K562 (cell line): ENCODE measurements at regions not wholly inside any gene's neighbourhood (a gene's known extent, or its start where the extent isn't known, plus 50 kb on each side); places are given as distances from the start of the nearest gene placed in this dataset.
A peak's percentile ranks its signal among the peaks of the same experiment; 100 is the strongest.

Experiments
- CXXC5 ChIP-seq: fragments of 250-450 bp; sonication (Bioruptor Pico); IDR thresholded peaks from 2 replicates; pipeline ENCODE4 v1.8.0; 2022; ENCODE audit warnings: inconsistent platforms, mild to moderate bottlenecking, moderate library complexity
- KDM1A ChIP-seq, 2 experiments: fragments of 450-650 bp; IDR thresholded peaks; 2 replicates each; pipeline ENCODE4 v1.6.1; 2016; ENCODE audit warnings: mild to moderate bottlenecking in 2 of 2
- MAFF ChIP-seq: IDR thresholded peaks from 2 replicates; pipeline ENCODE4 v1.6.1; 2012; ENCODE audit warnings: low read length, improper control_type of control experiment
- PCBP1 ChIP-seq: fragments of 200-400 bp; formaldehyde crosslinking; IDR thresholded peaks from 2 replicates; pipeline ENCODE4 v1.6.1; 2018; ENCODE audit warnings: mild to moderate bottlenecking, low read depth, low read length; ENCODE audit not compliant: poor library complexity, severe bottlenecking
- RBM25 ChIP-seq: fragments of 200-400 bp; formaldehyde crosslinking; IDR thresholded peaks from 2 replicates; pipeline ENCODE4 v1.6.1; 2018; ENCODE audit warnings: low read length, low read depth, moderate library complexity; ENCODE audit not compliant: severe bottlenecking
- RNF2 ChIP-seq: sonication (generic); IDR thresholded peaks from 2 replicates; pipeline ENCODE4 v1.6.1; 2016
- TBL1XR1 ChIP-seq, 2 experiments: IDR thresholded peaks; 2 replicates each; pipeline ENCODE4 v1.6.1; 2012; ENCODE audit warnings: improper control_type of control experiment in 2 of 2, low read length in 2 of 2, mild to moderate bottlenecking in 1 of 2
- ZC3H11A ChIP-seq: IDR thresholded peaks from 2 replicates; pipeline ENCODE4 v1.6.1; 2012; ENCODE audit warnings: low read depth, low read length, improper control_type of control experiment
- ZNF311 ChIP-seq: fragments of 250-450 bp; sonication (Bioruptor Pico); IDR thresholded peaks from 2 replicates; pipeline ENCODE4 v1.4.0; 2020; ENCODE audit warnings: mild to moderate bottlenecking, moderate library complexity
- ZNF57 ChIP-seq: fragments of 450-650 bp; formaldehyde crosslinking; IDR thresholded peaks from 2 replicates; pipeline ENCODE4 v1.4.0; 2020; ENCODE audit warnings: mild to moderate bottlenecking, moderate library complexity
- ZNF584 ChIP-seq: fragments of 200-800 bp; sonication (Bioruptor generic); IDR thresholded peaks from 2 replicates; pipeline ENCODE4 v1.6.1; 2016; ENCODE audit warnings: low read depth, mild to moderate bottlenecking, missing genetic modification characterization, missing compliant biosample characterization
- ZNF589 ChIP-seq: fragments of 200-800 bp; sonication (Bioruptor generic); IDR thresholded peaks from 2 replicates; pipeline ENCODE4 v1.6.1; 2016; ENCODE audit warnings: low read depth, missing genetic modification characterization, missing compliant biosample characterization
- TF ChIP-seq, protein P1 (sequence below): fragments of 200-600 bp; sonication (generic); IDR thresholded peaks from one replicate; pipeline ENCODE4 v1.6.1; 2012; ENCODE audit warnings: mild to moderate bottlenecking, low read depth, low read length, inconsistent platforms
- TF ChIP-seq, protein P2 (sequence below), 2 experiments: fragments of 200-800 bp in 1 of 2; sonication (Bioruptor generic) in 1 of 2; sonication (generic) in 1 of 2; formaldehyde crosslinking in 1 of 2; IDR thresholded peaks in 1 of 2; conservative IDR thresholded peaks in 1 of 2; 2 replicates each; pipeline versions ENCODE4 v1.5.0 to v1.6.1; 2016 to 2020; ENCODE audit warnings: missing compliant biosample characterization in 1 of 2, missing genetic modification characterization in 1 of 2, missing genetic modification reagents in 1 of 2
- TF ChIP-seq, protein P3 (sequence below): fragments of 250-450 bp; sonication (Bioruptor Pico); IDR thresholded peaks from 2 replicates; pipeline ENCODE4 v1.9.0; 2021; ENCODE audit warnings: mild to moderate bottlenecking

DNA sequence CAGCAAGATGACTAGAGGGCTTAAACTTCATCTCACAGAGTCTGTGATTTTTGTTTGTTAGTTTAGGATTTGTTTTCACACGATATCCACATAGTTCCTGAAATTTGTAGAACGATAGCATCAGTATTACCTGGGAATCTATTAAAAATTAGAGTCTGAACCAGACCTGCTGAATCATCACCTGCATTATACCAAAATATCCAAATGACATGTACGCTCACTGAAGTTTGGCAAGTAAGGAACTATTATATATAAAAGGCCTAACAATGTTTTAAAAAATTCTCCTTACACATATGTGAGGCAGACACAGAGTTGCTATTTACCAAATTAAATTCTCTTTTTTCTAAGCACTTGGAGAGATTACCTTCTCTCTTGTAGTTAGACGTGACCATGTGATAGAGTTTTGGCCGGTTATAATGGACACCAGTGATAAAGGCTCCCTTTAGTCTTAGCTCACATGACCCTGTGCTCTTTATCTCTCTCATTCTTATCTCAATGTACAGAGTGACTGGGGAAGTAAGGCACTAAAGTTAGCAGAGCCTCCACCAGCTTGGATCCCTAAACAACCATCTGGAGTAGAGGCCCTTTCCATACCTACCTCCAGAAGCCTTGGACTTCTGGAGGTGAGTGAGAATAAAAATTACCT is 363.1 kb downstream of the DSC3 start (continued):
- TF ChIP-seq, protein P1, sequence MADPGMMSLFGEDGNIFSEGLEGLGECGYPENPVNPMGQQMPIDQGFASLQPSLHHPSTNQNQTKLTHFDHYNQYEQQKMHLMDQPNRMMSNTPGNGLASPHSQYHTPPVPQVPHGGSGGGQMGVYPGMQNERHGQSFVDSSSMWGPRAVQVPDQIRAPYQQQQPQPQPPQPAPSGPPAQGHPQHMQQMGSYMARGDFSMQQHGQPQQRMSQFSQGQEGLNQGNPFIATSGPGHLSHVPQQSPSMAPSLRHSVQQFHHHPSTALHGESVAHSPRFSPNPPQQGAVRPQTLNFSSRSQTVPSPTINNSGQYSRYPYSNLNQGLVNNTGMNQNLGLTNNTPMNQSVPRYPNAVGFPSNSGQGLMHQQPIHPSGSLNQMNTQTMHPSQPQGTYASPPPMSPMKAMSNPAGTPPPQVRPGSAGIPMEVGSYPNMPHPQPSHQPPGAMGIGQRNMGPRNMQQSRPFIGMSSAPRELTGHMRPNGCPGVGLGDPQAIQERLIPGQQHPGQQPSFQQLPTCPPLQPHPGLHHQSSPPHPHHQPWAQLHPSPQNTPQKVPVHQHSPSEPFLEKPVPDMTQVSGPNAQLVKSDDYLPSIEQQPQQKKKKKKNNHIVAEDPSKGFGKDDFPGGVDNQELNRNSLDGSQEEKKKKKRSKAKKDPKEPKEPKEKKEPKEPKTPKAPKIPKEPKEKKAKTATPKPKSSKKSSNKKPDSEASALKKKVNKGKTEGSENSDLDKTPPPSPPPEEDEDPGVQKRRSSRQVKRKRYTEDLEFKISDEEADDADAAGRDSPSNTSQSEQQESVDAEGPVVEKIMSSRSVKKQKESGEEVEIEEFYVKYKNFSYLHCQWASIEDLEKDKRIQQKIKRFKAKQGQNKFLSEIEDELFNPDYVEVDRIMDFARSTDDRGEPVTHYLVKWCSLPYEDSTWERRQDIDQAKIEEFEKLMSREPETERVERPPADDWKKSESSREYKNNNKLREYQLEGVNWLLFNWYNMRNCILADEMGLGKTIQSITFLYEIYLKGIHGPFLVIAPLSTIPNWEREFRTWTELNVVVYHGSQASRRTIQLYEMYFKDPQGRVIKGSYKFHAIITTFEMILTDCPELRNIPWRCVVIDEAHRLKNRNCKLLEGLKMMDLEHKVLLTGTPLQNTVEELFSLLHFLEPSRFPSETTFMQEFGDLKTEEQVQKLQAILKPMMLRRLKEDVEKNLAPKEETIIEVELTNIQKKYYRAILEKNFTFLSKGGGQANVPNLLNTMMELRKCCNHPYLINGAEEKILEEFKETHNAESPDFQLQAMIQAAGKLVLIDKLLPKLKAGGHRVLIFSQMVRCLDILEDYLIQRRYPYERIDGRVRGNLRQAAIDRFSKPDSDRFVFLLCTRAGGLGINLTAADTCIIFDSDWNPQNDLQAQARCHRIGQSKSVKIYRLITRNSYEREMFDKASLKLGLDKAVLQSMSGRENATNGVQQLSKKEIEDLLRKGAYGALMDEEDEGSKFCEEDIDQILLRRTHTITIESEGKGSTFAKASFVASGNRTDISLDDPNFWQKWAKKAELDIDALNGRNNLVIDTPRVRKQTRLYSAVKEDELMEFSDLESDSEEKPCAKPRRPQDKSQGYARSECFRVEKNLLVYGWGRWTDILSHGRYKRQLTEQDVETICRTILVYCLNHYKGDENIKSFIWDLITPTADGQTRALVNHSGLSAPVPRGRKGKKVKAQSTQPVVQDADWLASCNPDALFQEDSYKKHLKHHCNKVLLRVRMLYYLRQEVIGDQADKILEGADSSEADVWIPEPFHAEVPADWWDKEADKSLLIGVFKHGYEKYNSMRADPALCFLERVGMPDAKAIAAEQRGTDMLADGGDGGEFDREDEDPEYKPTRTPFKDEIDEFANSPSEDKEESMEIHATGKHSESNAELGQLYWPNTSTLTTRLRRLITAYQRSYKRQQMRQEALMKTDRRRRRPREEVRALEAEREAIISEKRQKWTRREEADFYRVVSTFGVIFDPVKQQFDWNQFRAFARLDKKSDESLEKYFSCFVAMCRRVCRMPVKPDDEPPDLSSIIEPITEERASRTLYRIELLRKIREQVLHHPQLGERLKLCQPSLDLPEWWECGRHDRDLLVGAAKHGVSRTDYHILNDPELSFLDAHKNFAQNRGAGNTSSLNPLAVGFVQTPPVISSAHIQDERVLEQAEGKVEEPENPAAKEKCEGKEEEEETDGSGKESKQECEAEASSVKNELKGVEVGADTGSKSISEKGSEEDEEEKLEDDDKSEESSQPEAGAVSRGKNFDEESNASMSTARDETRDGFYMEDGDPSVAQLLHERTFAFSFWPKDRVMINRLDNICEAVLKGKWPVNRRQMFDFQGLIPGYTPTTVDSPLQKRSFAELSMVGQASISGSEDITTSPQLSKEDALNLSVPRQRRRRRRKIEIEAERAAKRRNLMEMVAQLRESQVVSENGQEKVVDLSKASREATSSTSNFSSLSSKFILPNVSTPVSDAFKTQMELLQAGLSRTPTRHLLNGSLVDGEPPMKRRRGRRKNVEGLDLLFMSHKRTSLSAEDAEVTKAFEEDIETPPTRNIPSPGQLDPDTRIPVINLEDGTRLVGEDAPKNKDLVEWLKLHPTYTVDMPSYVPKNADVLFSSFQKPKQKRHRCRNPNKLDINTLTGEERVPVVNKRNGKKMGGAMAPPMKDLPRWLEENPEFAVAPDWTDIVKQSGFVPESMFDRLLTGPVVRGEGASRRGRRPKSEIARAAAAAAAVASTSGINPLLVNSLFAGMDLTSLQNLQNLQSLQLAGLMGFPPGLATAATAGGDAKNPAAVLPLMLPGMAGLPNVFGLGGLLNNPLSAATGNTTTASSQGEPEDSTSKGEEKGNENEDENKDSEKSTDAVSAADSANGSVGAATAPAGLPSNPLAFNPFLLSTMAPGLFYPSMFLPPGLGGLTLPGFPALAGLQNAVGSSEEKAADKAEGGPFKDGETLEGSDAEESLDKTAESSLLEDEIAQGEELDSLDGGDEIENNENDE = no peak
- TF ChIP-seq RBM25 (no peak), PCBP1 (no peak), TBL1XR1 (IDR thresholded peaks at IDR 0.05; ENCODE audit: low read length in 2 of 2) (peak; percentile 78 to 90; a peak in 3 of 4 replicates), ZC3H11A (no peak), KDM1A (IDR thresholded peaks at IDR 0.05) (0 out of 4 replicates have a peak, but pooled peaks of 1 of the 2 experiments have one; percentile 42), CXXC5 (CRISPR knock-in tag) (peak; percentile 85), ZNF584 (CRISPR knock-in tag) (peak; percentile 67; the same call in 1 of the 2 replicates), ZNF311 (no peak), ZNF589 (0 out of 2 replicates have a peak, but pooled peaks have one; percentile 60), RNF2 (peak; percentile 84), MAFF (peak; percentile 34; the same call in 1 of the 2 replicates), ZNF57 (CRISPR knock-in tag) (no peak)
- TF ChIP-seq, protein P2, sequence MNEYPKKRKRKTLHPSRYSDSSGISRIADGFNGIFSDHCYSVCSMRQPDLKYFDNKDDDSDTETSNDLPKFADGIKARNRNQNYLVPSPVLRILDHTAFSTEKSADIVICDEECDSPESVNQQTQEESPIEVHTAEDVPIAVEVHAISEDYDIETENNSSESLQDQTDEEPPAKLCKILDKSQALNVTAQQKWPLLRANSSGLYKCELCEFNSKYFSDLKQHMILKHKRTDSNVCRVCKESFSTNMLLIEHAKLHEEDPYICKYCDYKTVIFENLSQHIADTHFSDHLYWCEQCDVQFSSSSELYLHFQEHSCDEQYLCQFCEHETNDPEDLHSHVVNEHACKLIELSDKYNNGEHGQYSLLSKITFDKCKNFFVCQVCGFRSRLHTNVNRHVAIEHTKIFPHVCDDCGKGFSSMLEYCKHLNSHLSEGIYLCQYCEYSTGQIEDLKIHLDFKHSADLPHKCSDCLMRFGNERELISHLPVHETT (CRISPR knock-in tag; conservative IDR thresholded peaks at IDR 0.05 in 1 of 2, IDR thresholded peaks at IDR 0.05 in 1 of 2) = peak in 1 of 2 experiments; percentile 65; a peak in 1 of 4 replicates
- TF ChIP-seq, protein P3, sequence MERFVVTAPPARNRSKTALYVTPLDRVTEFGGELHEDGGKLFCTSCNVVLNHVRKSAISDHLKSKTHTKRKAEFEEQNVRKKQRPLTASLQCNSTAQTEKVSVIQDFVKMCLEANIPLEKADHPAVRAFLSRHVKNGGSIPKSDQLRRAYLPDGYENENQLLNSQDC (CRISPR knock-in tag) = no peak
